Cardiac septum (tissue), 1 donor: ENCODE measurements at regions not wholly inside any gene's neighbourhood (a gene's known extent, or its start where the extent isn't known, plus 50 kb on each side); places are given as distances from the start of the nearest gene placed in this dataset.
A peak's percentile ranks its signal among the peaks of the same experiment; 100 is the strongest.

ENCODE experiments used
- DNase-seq: peaks from one replicate; pipeline ENCODE4 v3.0.0-alpha.2; 2020; ENCODE audit warnings: low spot score
- intact Hi-C: fragments of 100-400 bp; cut with DNase I; formaldehyde crosslinking; loops from one replicate; pipeline ENCODE4 v1.14.0; 2022
- donor health status: DM: no; HTN: no; CAD: no.

- DNase-seq, result no peak
- intact Hi-C loops, result loop anchor here (5.0 kb wide), 1 partner anchor 58 kb away; the partner anchor contains the start of gene NDUFS5
Measured at GRCh38 chr1:39085174-39085573, 59.0 kb downstream of the NDUFS5 start.

- intact Hi-C loops, result loop anchor here (5.0 kb wide), 1 partner anchor 59 kb away; the partner anchor contains the start of gene NDUFS5
- DNase-seq, result no peak
Measured at GRCh38 chr1:39086386-39086785, 60.2 kb downstream of the NDUFS5 start.

GRCh38 chr1:39086865-39087409 lies 60.8 kb downstream of the NDUFS5 start:
- intact Hi-C loops, result loop anchor here (5.0 kb wide), 1 partner anchor 60 kb away; the partner anchor contains the start of gene NDUFS5
- no peak for DNase-seq

- intact Hi-C loops, result loop anchor here (5.0 kb wide), 1 partner anchor 60 kb away; the partner anchor contains the start of gene NDUFS5
- DNase-seq, result no peak
Measured at GRCh38 chr1:39087435-39087834, 61.3 kb downstream of the NDUFS5 start.

- intact Hi-C loops, result loop anchor here (5.0 kb wide), 1 partner anchor 61 kb away; the partner anchor contains the start of gene NDUFS5
Measured at GRCh38 chr1:39088658-39089057, 62.5 kb downstream of the NDUFS5 start.

GRCh38 chr1:39089931-39090521 lies 63.9 kb downstream of the NDUFS5 start:
- no peak for DNase-seq
- intact Hi-C loops, result loop anchor here (5.0 kb wide), 2 partner anchors 63 to 233 kb away; partner anchors contain the start of genes NDUFS5 and RRAGC

More at GRCh38 chr1:39088658-39089057, 62.5 kb downstream of the NDUFS5 start:
- no peak for DNase-seq

GRCh38 chr1:39090757-39091380 lies 64.7 kb downstream of the NDUFS5 start:
- intact Hi-C loops, result loop anchor here (5.0 kb wide), 1 partner anchor 234 kb away; the partner anchor contains the start of gene RRAGC
- no peak for DNase-seq

GRCh38 chr1:39091845-39092645 lies 65.9 kb downstream of the NDUFS5 start:
- intact Hi-C loops, result loop anchor here (5.0 kb wide), 1 partner anchor 235 kb away; the partner anchor contains the start of gene RRAGC
- DNase-seq, result peak; percentile 79

GRCh38 chr1:39094685-39095084 lies 68.5 kb downstream of the NDUFS5 start:
- intact Hi-C loops, result loop anchor here (5.0 kb wide), 1 partner anchor 237 kb away; the partner anchor contains the start of gene RRAGC
- DNase-seq, result no peak

GRCh38 chr1:39098546-39099250 lies 72.5 kb downstream of the NDUFS5 start:
- intact Hi-C loops, result loop anchor here (2.0 kb wide), 1 partner anchor 438 kb away; no protein-coding TSS in a partner anchor
- no peak for DNase-seq

GRCh38 chr1:39102537-39103327 lies 76.6 kb downstream of the NDUFS5 start:
- DNase-seq, result no peak
- intact Hi-C loops, result loop anchor here (1.0 kb wide), 1 partner anchor 89 kb away; no protein-coding TSS in a partner anchor

GRCh38 chr1:39103328-39104157 lies 77.4 kb downstream of the NDUFS5 start:
- no peak for DNase-seq
- intact Hi-C loops, result loop anchor here (2.0 kb wide), 1 partner anchor 155 kb away; no protein-coding TSS in a partner anchor

- intact Hi-C loops, result loop anchor here (1.0 to 5.0 kb wide), 4 partner anchors 28 to 303 kb away; no protein-coding TSS in a partner anchor
- DNase-seq, result no peak
Measured at GRCh38 chr1:39104158-39105060, 78.3 kb downstream of the NDUFS5 start.

- DNase-seq, result peak; percentile 81
Measured at GRCh38 chr1:39105061-39105840, 79.1 kb downstream of the NDUFS5 start.

More at GRCh38 chr1:39105061-39105840, 79.1 kb downstream of the NDUFS5 start:
- intact Hi-C loops, result loop anchor here (1.0 to 5.0 kb wide), 4 partner anchors 27 to 302 kb away; no protein-coding TSS in a partner anchor
